Loucy (cell line): ENCODE measurements at regions not wholly inside any gene's neighbourhood (a gene's known extent, or its start where the extent isn't known, plus 50 kb on each side); places are given as distances from the start of the nearest gene placed in this dataset.

ENCODE experiments used
- EZH2phosphoT487 ChIP-seq: fragments of 200-600 bp; IDR thresholded peaks from 2 replicates; pipeline ENCODE4 v1.6.1; 2018; ENCODE audit warnings: antibody characterized with exemption, mild to moderate bottlenecking, moderate library complexity, borderline replicate concordance
- TF ChIP-seq, protein P1 (sequence below): fragments of 200-600 bp; sonication (generic); conservative IDR thresholded peaks from 2 replicates; pipeline ENCODE4 v1.5.1; 2014; ENCODE audit warnings: mild to moderate bottlenecking, antibody characterized with exemption, low read length

DNA sequence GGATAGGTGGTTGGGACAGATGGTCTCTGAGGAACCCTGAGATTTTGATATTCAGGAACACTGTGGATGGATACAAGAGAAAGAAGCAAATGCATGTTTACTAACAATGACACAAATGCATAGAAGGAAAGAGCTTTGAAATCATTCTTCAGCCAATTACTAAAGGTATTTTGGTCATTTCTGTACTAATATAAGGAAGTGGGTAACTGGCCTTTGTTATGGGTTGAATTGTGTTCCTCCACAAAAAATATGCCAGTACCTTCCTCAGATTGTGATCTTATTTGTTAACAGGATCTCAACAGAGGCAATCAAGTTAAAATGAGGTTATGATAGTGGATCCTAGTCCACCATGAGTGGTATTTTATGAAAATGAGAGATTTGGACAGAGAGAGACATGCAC lies 68.7 kb upstream of the KCNA3 start:
- TF ChIP-seq, protein P1, sequence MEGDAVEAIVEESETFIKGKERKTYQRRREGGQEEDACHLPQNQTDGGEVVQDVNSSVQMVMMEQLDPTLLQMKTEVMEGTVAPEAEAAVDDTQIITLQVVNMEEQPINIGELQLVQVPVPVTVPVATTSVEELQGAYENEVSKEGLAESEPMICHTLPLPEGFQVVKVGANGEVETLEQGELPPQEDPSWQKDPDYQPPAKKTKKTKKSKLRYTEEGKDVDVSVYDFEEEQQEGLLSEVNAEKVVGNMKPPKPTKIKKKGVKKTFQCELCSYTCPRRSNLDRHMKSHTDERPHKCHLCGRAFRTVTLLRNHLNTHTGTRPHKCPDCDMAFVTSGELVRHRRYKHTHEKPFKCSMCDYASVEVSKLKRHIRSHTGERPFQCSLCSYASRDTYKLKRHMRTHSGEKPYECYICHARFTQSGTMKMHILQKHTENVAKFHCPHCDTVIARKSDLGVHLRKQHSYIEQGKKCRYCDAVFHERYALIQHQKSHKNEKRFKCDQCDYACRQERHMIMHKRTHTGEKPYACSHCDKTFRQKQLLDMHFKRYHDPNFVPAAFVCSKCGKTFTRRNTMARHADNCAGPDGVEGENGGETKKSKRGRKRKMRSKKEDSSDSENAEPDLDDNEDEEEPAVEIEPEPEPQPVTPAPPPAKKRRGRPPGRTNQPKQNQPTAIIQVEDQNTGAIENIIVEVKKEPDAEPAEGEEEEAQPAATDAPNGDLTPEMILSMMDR, result no peak
- no peak for TF ChIP-seq EZH2phosphoT487
